ENCODE measurements at regions not wholly inside any gene's neighbourhood (a gene's known extent, or its start where the extent isn't known, plus 50 kb on each side); places are given as distances from the start of the nearest gene placed in this dataset.
A peak's percentile ranks its signal among the peaks of the same experiment; 100 is the strongest.

- no peak for DNase-seq (ENCODE audit: low read depth)
These were observed 397.8 kb downstream of the KIF16B start for GRCh38 chr20:16175322-16175961.

- no peak for DNase-seq (ENCODE audit: low read depth)
These were observed 398.9 kb downstream of the KIF16B start for GRCh38 chr20:16174311-16174710.

GRCh38 chr20:16173044-16173443 lies 400.2 kb downstream of the KIF16B start:
- no peak for DNase-seq (ENCODE audit: low read depth)

GRCh38 chr20:16171180-16171579 lies 402.1 kb downstream of the KIF16B start:
- DNase-seq (ENCODE audit: low read depth) = no peak

GRCh38 chr20:16170406-16170971 lies 402.8 kb downstream of the KIF16B start:
- no peak for DNase-seq (ENCODE audit: low read depth)

- DNase-seq (ENCODE audit: low read depth) = no peak
These were observed 405.7 kb downstream of the KIF16B start for GRCh38 chr20:16167423-16168130.

GRCh38 chr20:16166737-16167136 lies 406.5 kb downstream of the KIF16B start:
- no peak for DNase-seq (ENCODE audit: low read depth)

- DNase-seq (ENCODE audit: low read depth) = no peak
These were observed 414.3 kb downstream of the KIF16B start for GRCh38 chr20:16158976-16159286.

- DNase-seq (ENCODE audit: low read depth) = no peak
These were observed 414.9 kb downstream of the KIF16B start for GRCh38 chr20:16158090-16158975.

- DNase-seq (ENCODE audit: low read depth) = no peak
These were observed 425.3 kb downstream of the KIF16B start for GRCh38 chr20:16147916-16148315.

- no peak for DNase-seq (ENCODE audit: low read depth)
These were observed 426.0 kb downstream of the KIF16B start for GRCh38 chr20:16147216-16147615.

- DNase-seq (ENCODE audit: low read depth) = no peak
These were observed 427.3 kb downstream of the KIF16B start for GRCh38 chr20:16145919-16146318.

- no peak for DNase-seq (ENCODE audit: low read depth)
These were observed 429.7 kb downstream of the KIF16B start for GRCh38 chr20:16143596-16143995.

- DNase-seq (ENCODE audit: low read depth) = no peak
These were observed 437.6 kb downstream of the KIF16B start for GRCh38 chr20:16135630-16136029.

GRCh38 chr20:16132036-16132798 lies 441.0 kb downstream of the KIF16B start:
- no peak for DNase-seq (ENCODE audit: low read depth)

GRCh38 chr20:16129411-16129810 lies 443.8 kb downstream of the KIF16B start:
- no peak for DNase-seq (ENCODE audit: low read depth)

GRCh38 chr20:16128538-16129106 lies 444.6 kb downstream of the KIF16B start:
- no peak for DNase-seq (ENCODE audit: low read depth)

- DNase-seq (ENCODE audit: low read depth) = peak; percentile 5
These were observed 447.4 kb downstream of the KIF16B start for GRCh38 chr20:16125816-16126215.

- no peak for DNase-seq (ENCODE audit: low read depth)
These were observed 448.1 kb downstream of the KIF16B start for GRCh38 chr20:16124911-16125776.

- no peak for DNase-seq (ENCODE audit: low read depth)
These were observed 448.8 kb downstream of the KIF16B start for GRCh38 chr20:16124491-16124890.
